OCI-LY1 (cell line): ENCODE measurements at regions not wholly inside any gene's neighbourhood (a gene's known extent, or its start where the extent isn't known, plus 50 kb on each side); places are given as distances from the start of the nearest gene placed in this dataset.
"Not testable (repeated sequence)": the region's sequence is repeated elsewhere in the genome, so short reads cannot be mapped to it uniquely, and the experiment has no call there.

Experiments
- H2AFZ ChIP-seq: fragments of 200-600 bp; sonication (generic), shearing (Covaris generic); 2 replicates; pipeline ENCODE4 v1.6.0; 2014; ENCODE audit warnings: antibody characterized with exemption, mild to moderate bottlenecking, low read length
- H3F3A ChIP-seq: fragments of 200-600 bp; sonication (generic), shearing (Covaris generic); 2 replicates; pipeline ENCODE4 v1.6.0; 2014; ENCODE audit warnings: mild to moderate bottlenecking, antibody characterized with exemption, low read length, moderate library complexity; ENCODE audit not compliant: insufficient read depth
- H3K27ac ChIP-seq: fragments of 200-600 bp; sonication (generic); 2 replicates; pipeline ENCODE4 v1.5.1; 2014; ENCODE audit warnings: low read length, mixed run types, mild to moderate bottlenecking, low read depth; ENCODE audit not compliant: poor library complexity, severe bottlenecking
- H3K27me3 ChIP-seq: fragments of 200-600 bp; sonication (generic); 2 replicates; pipeline ENCODE4 v1.6.0; 2014; ENCODE audit warnings: antibody characterized with exemption, mild to moderate bottlenecking, low read length, moderate library complexity; ENCODE audit not compliant: insufficient read depth
- H3K36me3 ChIP-seq: fragments of 200-600 bp; sonication (generic); 2 replicates; pipeline ENCODE4 v1.6.1; 2014; ENCODE audit warnings: mild to moderate bottlenecking, antibody characterized with exemption, low read length, moderate library complexity, mixed read lengths; ENCODE audit not compliant: insufficient read depth
- H3K4me1 ChIP-seq: fragments of 200-600 bp; sonication (generic); 2 replicates; pipeline ENCODE4 v1.5.1; 2014; ENCODE audit warnings: mild to moderate bottlenecking, low read length, moderate library complexity; ENCODE audit not compliant: insufficient read depth, severe bottlenecking
- H3K4me2 ChIP-seq: fragments of 200-600 bp; sonication (generic), shearing (Covaris generic); 2 replicates; pipeline ENCODE4 v1.6.1; 2014; ENCODE audit warnings: low read length
- H3K4me3 ChIP-seq: fragments of 200-600 bp; sonication (generic); 2 replicates; pipeline ENCODE4 v1.5.1; 2014; ENCODE audit warnings: low read length, low read depth, mild to moderate bottlenecking, mixed read lengths; ENCODE audit not compliant: poor library complexity, severe bottlenecking
- H3K79me2 ChIP-seq: fragments of 200-600 bp; shearing (Covaris generic); 2 replicates; pipeline ENCODE4 v1.6.1; 2016; ENCODE audit warnings: mixed run types, low read length, mixed read lengths; ENCODE audit not compliant: insufficient read depth
- H3K9ac ChIP-seq: fragments of 200-600 bp; sonication (generic), shearing (Covaris generic); 2 replicates; pipeline ENCODE4 v1.6.1; 2014; ENCODE audit warnings: mild to moderate bottlenecking, low read length, mixed read lengths
- H3K9me2 ChIP-seq: fragments of 200-600 bp; sonication (generic), shearing (Covaris generic); 2 replicates; pipeline ENCODE4 v1.6.1; 2014; ENCODE audit warnings: low read depth, mild to moderate bottlenecking, low read length, mixed read lengths
- H3K9me3 ChIP-seq: fragments of 200-600 bp; shearing (Covaris generic); 2 replicates; pipeline ENCODE4 v1.6.1; 2014; ENCODE audit warnings: low read length, mixed read lengths
- H4K20me1 ChIP-seq: fragments of 200-600 bp; sonication (generic), shearing (Covaris generic); 2 replicates; pipeline ENCODE4 v1.6.0; 2016; ENCODE audit warnings: mild to moderate bottlenecking, low read length; ENCODE audit not compliant: insufficient read depth
- CTCF ChIP-seq: fragments of 200-600 bp; sonication (generic), shearing (Covaris generic); IDR thresholded peaks from 2 replicates; pipeline ENCODE4 v1.5.1; 2017; ENCODE audit warnings: mild to moderate bottlenecking, antibody characterized with exemption, low read length, moderate library complexity, mixed read lengths
- EZH2 ChIP-seq: fragments of 200-600 bp; sonication (generic), shearing (Covaris generic); IDR thresholded peaks from 2 replicates; pipeline ENCODE4 v1.8.0; 2017; ENCODE audit warnings: borderline replicate concordance, mixed run types, mild to moderate bottlenecking, antibody characterized with exemption, low read length, moderate library complexity, mixed read lengths

GRCh38 chr6:99819853-99820252 lies 174.2 kb downstream of the MCHR2 start:
- H3K9ac ChIP-seq: no peak overlapping the region
- H3K79me2 ChIP-seq: no peaks in the 10 kb centered on the region
- no peaks in the 10 kb centered on the region for H3K36me3 ChIP-seq
- H3K4me1 ChIP-seq: peaks cover 5% of the 10 kb centered on the region
- H3K9me2 ChIP-seq: no peaks in the 10 kb centered on the region
- no peak for TF ChIP-seq CTCF
- no peak for TF ChIP-seq EZH2
- H3F3A ChIP-seq: no peaks in the 10 kb centered on the region
- no peaks in the 10 kb centered on the region for H3K9me3 ChIP-seq
- no peaks in the 10 kb centered on the region for H3K27me3 ChIP-seq
- no peaks in the 10 kb centered on the region for H4K20me1 ChIP-seq
- H3K27ac ChIP-seq: no peak overlapping the region
- H2AFZ ChIP-seq: no peak overlapping the region
- no peak overlapping the region for H3K4me2 ChIP-seq
- no peak overlapping the region for H3K4me3 ChIP-seq

- no peak overlapping the region for H3K9ac ChIP-seq
- H2AFZ ChIP-seq: no peak overlapping the region
These were observed 172.9 kb downstream of the MCHR2 start for GRCh38 chr6:99821164-99821563.

GRCh38 chr6:99822741-99823512 lies 171.1 kb downstream of the MCHR2 start:
- H3K9me2 ChIP-seq: no peaks in the 10 kb centered on the region
- no peak overlapping the region for H3K27ac ChIP-seq
- no peaks in the 10 kb centered on the region for H3K79me2 ChIP-seq
- H4K20me1 ChIP-seq: no peaks in the 10 kb centered on the region
- no peaks in the 10 kb centered on the region for H3K36me3 ChIP-seq
- H3K4me2 ChIP-seq: peak overlapping the region; percentile 61
- no peak overlapping the region; the same call in 1 of the 2 replicates for H3K9ac ChIP-seq
- H2AFZ ChIP-seq: no peak overlapping the region
- no peaks in the 10 kb centered on the region for H3K9me3 ChIP-seq
- peaks cover 5% of the 10 kb centered on the region for H3K4me1 ChIP-seq
- no peaks in the 10 kb centered on the region for H3K27me3 ChIP-seq
- TF ChIP-seq EZH2 (no peak), CTCF (peak; percentile 69)
- H3F3A ChIP-seq: no peaks in the 10 kb centered on the region
- H3K4me3 ChIP-seq: peak overlapping the region; percentile 46

More at GRCh38 chr6:99821164-99821563, 172.9 kb downstream of the MCHR2 start:
- TF ChIP-seq CTCF (no peak), EZH2 (no peak)
- no peaks in the 10 kb centered on the region for H3K27me3 ChIP-seq
- no peaks in the 10 kb centered on the region for H3K79me2 ChIP-seq
- H3F3A ChIP-seq: no peaks in the 10 kb centered on the region
- no peaks in the 10 kb centered on the region for H3K36me3 ChIP-seq
- no peak overlapping the region for H3K4me2 ChIP-seq
- H4K20me1 ChIP-seq: no peaks in the 10 kb centered on the region
- H3K9me3 ChIP-seq: no peaks in the 10 kb centered on the region
- no peak overlapping the region for H3K27ac ChIP-seq
- no peak overlapping the region for H3K4me3 ChIP-seq
- peaks cover 5% of the 10 kb centered on the region for H3K4me1 ChIP-seq
- no peaks in the 10 kb centered on the region for H3K9me2 ChIP-seq

- not testable (repeated sequence) for H3K9ac ChIP-seq, H3K27ac ChIP-seq, H2AFZ ChIP-seq
These were observed 170.3 kb downstream of the MCHR2 start for GRCh38 chr6:99823513-99824235.

More at GRCh38 chr6:99823513-99824235, 170.3 kb downstream of the MCHR2 start:
- peak overlapping the region; percentile 61 for H3K4me2 ChIP-seq
- not testable (repeated sequence) for H3K9me2 ChIP-seq, H3F3A ChIP-seq, H3K27me3 ChIP-seq, H3K9me3 ChIP-seq, H4K20me1 ChIP-seq, H3K79me2 ChIP-seq, H3K36me3 ChIP-seq, H3K4me1 ChIP-seq
- H3K4me3 ChIP-seq: peak overlapping the region; percentile 46
